Adrenal gland (tissue), 9 donors: ENCODE measurements at regions not wholly inside any gene's neighbourhood (a gene's known extent, or its start where the extent isn't known, plus 50 kb on each side); places are given as distances from the start of the nearest gene placed in this dataset.
A peak's percentile ranks its signal among the peaks of the same experiment; 100 is the strongest.
"Not testable (repeated sequence)": the region's sequence is repeated elsewhere in the genome, so short reads cannot be mapped to it uniquely, and the experiment has no call there.

Source experiments
- DNase-seq, 7 donors: peaks; one replicate each; pipeline ENCODE4 v3.0.0-alpha.2; 2019 to 2020
- H3K27ac ChIP-seq, 5 donors: fragments of 200-600 bp; sonication (generic) in 4 of 5; 1 replicate in 3 of 5; 2 replicates in 2 of 5; pipeline versions ENCODE4 v1.5.1 to v1.8.0; 2016 to 2020; ENCODE audit warnings: mild to moderate bottlenecking in 1 of 5
- H3K27me3 ChIP-seq: fragments of 200-600 bp; 2 replicates; pipeline ENCODE4 v1.8.0; 2021
- H3K36me3 ChIP-seq, 2 donors: fragments of 200-600 bp; replicated peaks in 1 of 2; 1 replicate in 1 of 2; 2 replicates in 1 of 2; pipeline versions ENCODE4 v1.5.1 to v1.8.0; 2018 to 2022
- H3K4me1 ChIP-seq, 2 donors: fragments of 200-600 bp; replicated peaks in 1 of 2; 1 replicate in 1 of 2; 2 replicates in 1 of 2; pipeline versions ENCODE4 v1.5.1 to v1.8.0; 2018 to 2021
- H3K4me3 ChIP-seq, 4 donors: fragments of 200-600 bp; sonication (generic) in 3 of 4; one replicate each; pipeline ENCODE4 v1.5.1; 2016 to 2018
- H3K9me3 ChIP-seq, 3 donors: fragments of 200-600 bp; sonication (generic) in 1 of 3; replicated peaks in 1 of 3; 1 replicate in 2 of 3; 2 replicates in 1 of 3; pipeline versions ENCODE4 v1.5.1 to v1.8.0; 2016 to 2021
- POLR2A ChIP-seq, 2 donors: fragments of 450-650 bp; IDR thresholded peaks; one replicate each; pipeline ENCODE4 v1.6.1; 2017; ENCODE audit warnings: antibody characterized with exemption in 2 of 2, mild to moderate bottlenecking in 2 of 2, moderate library complexity in 1 of 2
- WGBS, 4 donors: extraction: QIAGEN DNeasy Blood & Tissue Kit in 2 of 4; methylation state at CpG; one replicate each; pipeline versions ENCODE4 v1.1.5 to v1.1.7; 2013 to 2017; 5-methylcytosine and 5-hydroxymethylcytosine counted together
- intact Hi-C, 2 donors: fragments of 100-400 bp; cut with DNase I; formaldehyde crosslinking; loops; one replicate each; pipeline versions ENCODE4 v1.14.1 to v1.15.0; 2022 to 2023
- TF ChIP-seq, protein P1 (sequence below), 6 experiments: fragments of 450-650 bp in 4 of 6; fragments of 200-600 bp in 2 of 6; sonication (generic) in 1 of 6; IDR thresholded peaks; 1 replicate in 5 of 6; 2 replicates in 1 of 6; pipeline versions ENCODE4 v1.5.1 to v1.8.0; 2016 to 2021; ENCODE audit warnings: antibody characterized with exemption in 6 of 6, mild to moderate bottlenecking in 2 of 6, moderate library complexity in 1 of 6
- donor health status: healthy with polysubstance abuse.
- donor health status: Bipolar disorder and iron deficiency.
- donor health status: DM: yes; HTN: yes; CAD: no.
- donor health status: DM: no; HTN: no; CAD: no.
- donor health status: DM: no; HTN: no; CAD: no.

DNA sequence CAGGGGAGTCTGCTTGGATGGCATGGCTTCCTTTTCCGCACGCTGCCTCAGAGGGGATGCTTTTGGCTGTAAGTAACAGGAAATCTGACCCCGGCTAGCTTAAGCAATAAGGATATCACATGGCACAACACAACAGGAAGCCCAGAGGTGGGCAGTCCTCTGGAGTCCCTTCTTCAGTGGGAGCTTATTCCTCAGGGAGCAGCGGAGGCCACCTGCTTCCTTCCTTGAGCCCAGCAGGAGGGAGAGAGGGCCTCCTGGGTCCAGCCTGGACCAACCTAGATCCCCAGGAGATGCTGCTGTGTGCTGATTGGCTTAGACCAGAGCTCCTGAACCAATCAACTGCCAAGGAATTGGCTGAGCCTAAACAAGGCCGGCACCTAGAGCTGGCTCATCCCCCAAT, 66.3 kb downstream of the C9orf50 start:
- WGBS, 4 donors = 56 to 77% (median 62%) methylated on average over 4 to 5 of the region's 5 CpGs
- peak in 1 of 7 donors; percentile 22 for DNase-seq
- H3K4me1 ChIP-seq = peaks cover 9 to 10% of the 10 kb centered on the region in 2 donors
- H3K36me3 ChIP-seq = no peaks in the 10 kb centered on the region
- intact Hi-C loops = no loop called here
- H3K4me3 ChIP-seq = no peak overlapping the region
- H3K27me3 ChIP-seq = no peaks in the 10 kb centered on the region
- H3K9me3 ChIP-seq = no peaks in the 10 kb centered on the region
- no peak for TF ChIP-seq POLR2A (IDR thresholded peaks at IDR 0.05)
- TF ChIP-seq, protein P1, sequence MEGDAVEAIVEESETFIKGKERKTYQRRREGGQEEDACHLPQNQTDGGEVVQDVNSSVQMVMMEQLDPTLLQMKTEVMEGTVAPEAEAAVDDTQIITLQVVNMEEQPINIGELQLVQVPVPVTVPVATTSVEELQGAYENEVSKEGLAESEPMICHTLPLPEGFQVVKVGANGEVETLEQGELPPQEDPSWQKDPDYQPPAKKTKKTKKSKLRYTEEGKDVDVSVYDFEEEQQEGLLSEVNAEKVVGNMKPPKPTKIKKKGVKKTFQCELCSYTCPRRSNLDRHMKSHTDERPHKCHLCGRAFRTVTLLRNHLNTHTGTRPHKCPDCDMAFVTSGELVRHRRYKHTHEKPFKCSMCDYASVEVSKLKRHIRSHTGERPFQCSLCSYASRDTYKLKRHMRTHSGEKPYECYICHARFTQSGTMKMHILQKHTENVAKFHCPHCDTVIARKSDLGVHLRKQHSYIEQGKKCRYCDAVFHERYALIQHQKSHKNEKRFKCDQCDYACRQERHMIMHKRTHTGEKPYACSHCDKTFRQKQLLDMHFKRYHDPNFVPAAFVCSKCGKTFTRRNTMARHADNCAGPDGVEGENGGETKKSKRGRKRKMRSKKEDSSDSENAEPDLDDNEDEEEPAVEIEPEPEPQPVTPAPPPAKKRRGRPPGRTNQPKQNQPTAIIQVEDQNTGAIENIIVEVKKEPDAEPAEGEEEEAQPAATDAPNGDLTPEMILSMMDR (IDR thresholded peaks at IDR 0.05) = no peak
- no peak overlapping the region for H3K27ac ChIP-seq

DNA sequence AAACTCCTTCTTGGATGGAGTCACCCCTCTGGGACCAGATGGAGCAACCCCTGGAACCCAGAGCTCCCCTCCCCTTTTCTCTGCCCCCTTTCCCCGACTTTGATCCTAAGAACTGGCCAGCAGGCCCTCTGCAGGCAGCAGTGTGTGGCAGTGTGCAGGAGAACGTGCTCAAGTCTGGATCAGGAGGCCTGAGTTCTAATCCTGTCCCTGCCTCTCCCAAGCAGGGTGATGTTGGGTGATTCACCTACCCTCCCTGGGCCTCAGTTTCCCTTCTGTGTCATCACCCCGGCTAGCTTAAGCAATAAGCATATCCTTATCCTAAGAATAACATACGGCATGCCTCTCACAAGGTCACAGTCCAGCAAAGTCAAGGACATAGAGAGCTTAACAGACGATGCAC, 67.6 kb downstream of the C9orf50 start:
- Histone ChIP-seq H3K27me3 (no peaks in the 10 kb centered on the region), H3K4me1 (peaks cover 17 to 24% of the 10 kb centered on the region in 2 donors), H3K27ac (no peak overlapping the region), H3K36me3 (no peaks in the 10 kb centered on the region), H3K9me3 (no peaks in the 10 kb centered on the region), H3K4me3 (no peak overlapping the region)
- DNase-seq = peak in 1 of 7 donors; percentile 8
- WGBS, 4 donors = 48 to 69% (median 59%) methylated on average over 5 of the region's 5 CpGs
- TF ChIP-seq POLR2A (IDR thresholded peaks at IDR 0.05) = no peak
- TF ChIP-seq, protein P1 (IDR thresholded peaks at IDR 0.05) = no peak
- intact Hi-C loops = no loop called here

DNA sequence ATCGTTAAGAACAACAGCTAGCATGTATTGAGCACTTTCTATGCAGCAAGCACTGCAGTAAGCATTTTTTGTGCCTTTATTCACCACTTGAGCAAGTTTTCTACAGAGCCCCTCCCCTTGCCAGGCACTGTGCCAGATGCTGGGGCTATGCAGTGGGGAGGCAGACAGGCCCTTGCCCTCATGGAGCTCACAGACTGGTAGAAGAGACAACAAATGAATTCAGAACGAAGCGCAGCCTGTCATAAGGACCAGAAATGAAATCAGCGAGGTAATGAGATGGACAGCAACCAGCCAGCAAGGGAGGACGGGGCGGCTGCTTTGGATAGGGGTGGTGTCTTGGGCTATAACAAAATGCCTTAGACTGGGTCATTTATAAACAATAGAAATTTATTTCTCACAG, 68.8 kb downstream of the C9orf50 start:
- Histone ChIP-seq H3K27me3 (no peaks in the 10 kb centered on the region), H3K9me3 (no peaks in the 10 kb centered on the region), H3K4me1 (peaks cover 20 to 29% of the 10 kb centered on the region in 2 donors), H3K27ac (no peak overlapping the region), H3K36me3 (no peaks in the 10 kb centered on the region), H3K4me3 (no peak overlapping the region)
- 96 to 97% (median 96%) methylated on average over 6 of the region's 6 CpGs for WGBS, 4 donors
- TF ChIP-seq, protein P1 (IDR thresholded peaks at IDR 0.05) = no peak
- TF ChIP-seq POLR2A (IDR thresholded peaks at IDR 0.05) = no peak
- intact Hi-C loops = no loop called here
- DNase-seq = peak in 2 of 7 donors; percentile 11 to 16

DNA sequence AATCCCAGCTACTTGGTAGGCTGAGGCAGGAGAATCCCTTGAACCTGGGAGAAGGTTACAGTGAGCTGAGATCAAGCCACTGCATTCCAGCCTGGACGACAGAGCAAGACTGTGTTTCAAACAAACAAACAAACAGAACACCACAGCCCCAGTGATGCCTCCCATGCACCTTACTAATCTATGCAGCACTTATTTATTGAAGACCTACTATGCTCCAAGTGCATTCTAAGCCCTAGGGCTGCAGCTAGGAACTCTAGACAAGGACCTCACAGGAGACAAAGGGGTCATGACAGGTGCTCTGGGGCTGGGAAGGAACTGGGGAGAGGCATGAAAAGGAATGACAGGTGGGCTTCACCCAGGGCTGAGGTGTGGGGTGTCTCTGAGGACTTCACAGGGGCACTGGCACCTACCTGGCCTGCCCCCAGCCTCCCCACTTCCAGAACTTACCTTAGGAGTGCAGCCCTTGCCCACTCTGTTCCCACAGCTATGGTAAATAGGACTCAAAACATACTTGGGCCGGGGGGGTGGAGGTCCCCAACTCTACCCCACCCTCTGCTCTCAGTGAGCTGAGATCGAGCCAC, 69.4 kb downstream of the C9orf50 start:
- Histone ChIP-seq H3K4me3 (no peak overlapping the region), H3K36me3 (no peaks in the 10 kb centered on the region), H3K27ac (no peak overlapping the region), H3K27me3 (no peaks in the 10 kb centered on the region), H3K4me1 (peaks cover 20 to 29% of the 10 kb centered on the region in 2 donors), H3K9me3 (no peaks in the 10 kb centered on the region)
- intact Hi-C loops = no loop called here
- 90 to 95% (median 92%) methylated on average over 3 of the region's 3 CpGs for WGBS, 4 donors
- no peak for TF ChIP-seq POLR2A (IDR thresholded peaks at IDR 0.05)
- TF ChIP-seq, protein P1 (IDR thresholded peaks at IDR 0.05) = no peak
- peak in 1 of 7 donors; percentile 7 for DNase-seq

DNA sequence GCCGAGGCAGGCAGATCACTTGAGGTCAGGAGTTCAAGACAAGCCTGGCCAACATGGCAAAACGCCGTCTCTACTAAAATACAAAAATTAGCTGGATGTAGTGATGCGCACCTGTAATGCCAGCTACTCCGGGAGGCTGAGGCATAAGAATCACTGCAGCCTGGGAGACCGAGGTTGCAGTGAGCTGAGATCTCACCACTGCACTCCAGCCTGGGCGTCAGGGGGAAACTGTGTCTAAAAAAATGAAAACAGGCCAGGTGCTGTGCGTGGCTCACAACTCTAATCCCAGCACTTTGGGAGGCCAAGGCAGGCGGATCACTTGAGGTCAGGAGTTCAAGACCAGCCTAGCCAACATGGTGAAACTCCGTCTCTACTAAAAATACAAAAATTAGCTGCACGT, 69.9 kb downstream of the C9orf50 start:
- 72 to 84% (median 81%) methylated on average over 10 to 11 of the region's 11 CpGs for WGBS, 4 donors
- H3K4me3 ChIP-seq, H3K9me3 ChIP-seq, H3K27ac ChIP-seq, intact Hi-C loops, H3K36me3 ChIP-seq, H3K27me3 ChIP-seq: not testable (repeated sequence)
- peak in 1 of 7 donors; percentile 4 for DNase-seq
- H3K4me1 ChIP-seq = peaks cover 20 to 29% of the 10 kb centered on the region in 2 donors
